DOHH2 (cell line): ENCODE measurements at regions not wholly inside any gene's neighbourhood (a gene's known extent, or its start where the extent isn't known, plus 50 kb on each side); places are given as distances from the start of the nearest gene placed in this dataset.

Experiments used
- H3F3A ChIP-seq: fragments of 200-600 bp; sonication (generic), shearing (Covaris generic); 2 replicates; pipeline ENCODE4 v1.6.0; 2016; ENCODE audit warnings: antibody characterized with exemption, mild to moderate bottlenecking; ENCODE audit not compliant: control insufficient read depth, insufficient read depth
- H3K27ac ChIP-seq: fragments of 200-600 bp; sonication (generic); 2 replicates; pipeline ENCODE4 v1.5.1; 2014; ENCODE audit warnings: low read depth, mild to moderate bottlenecking, low read length, moderate library complexity
- H3K27me3 ChIP-seq: fragments of 200-600 bp; sonication (generic); 2 replicates; pipeline ENCODE4 v1.6.1; 2014; ENCODE audit warnings: mild to moderate bottlenecking, low read length, mixed read lengths; ENCODE audit not compliant: control insufficient read depth
- H3K36me3 ChIP-seq: fragments of 200-600 bp; sonication (generic); 2 replicates; pipeline ENCODE4 v1.6.1; 2014; ENCODE audit warnings: mild to moderate bottlenecking, low read length, moderate library complexity, mixed read lengths; ENCODE audit not compliant: control insufficient read depth
- H3K4me1 ChIP-seq: fragments of 200-600 bp; sonication (generic); 2 replicates; pipeline ENCODE4 v1.6.1; 2014; ENCODE audit warnings: mild to moderate bottlenecking, low read length, mixed read lengths; ENCODE audit not compliant: control insufficient read depth
- H3K4me2 ChIP-seq: fragments of 200-600 bp; sonication (generic); 2 replicates; pipeline ENCODE4 v1.6.0; 2014; ENCODE audit warnings: mild to moderate bottlenecking, low read length, moderate library complexity
- H3K4me3 ChIP-seq: fragments of 200-600 bp; sonication (generic); 2 replicates; pipeline ENCODE4 v1.5.1; 2014; ENCODE audit warnings: mild to moderate bottlenecking, low read length, mixed read lengths
- H3K79me2 ChIP-seq: fragments of 200-600 bp; sonication (generic); 2 replicates; pipeline ENCODE4 v1.6.1; 2014; ENCODE audit warnings: mild to moderate bottlenecking, low read length, mixed read lengths; ENCODE audit not compliant: control insufficient read depth
- H3K9me2 ChIP-seq: fragments of 200-600 bp; sonication (generic); replicated peaks from 2 replicates; pipeline ENCODE4 v1.6.1; 2014; ENCODE audit warnings: mild to moderate bottlenecking, low read length, mixed read lengths; ENCODE audit not compliant: control insufficient read depth
- H3K9me3 ChIP-seq: fragments of 200-600 bp; sonication (generic); 2 replicates; pipeline ENCODE4 v1.6.1; 2014; ENCODE audit warnings: antibody characterized with exemption, low read length, mixed read lengths; ENCODE audit not compliant: control insufficient read depth, insufficient read depth
- H4K20me1 ChIP-seq: fragments of 200-600 bp; sonication (generic); 2 replicates; pipeline ENCODE4 v1.6.0; 2014; ENCODE audit warnings: low read depth, mild to moderate bottlenecking, antibody characterized with exemption, low read length, moderate library complexity; ENCODE audit not compliant: control insufficient read depth, insufficient read depth
- EZH2phosphoT487 ChIP-seq: fragments of 200-600 bp; sonication (generic); IDR thresholded peaks from 2 replicates; pipeline ENCODE4 v1.6.1; 2017; ENCODE audit warnings: borderline replicate concordance, mild to moderate bottlenecking, antibody characterized with exemption, low read length, moderate library complexity, mixed read lengths
- TF ChIP-seq, protein P1 (sequence below): fragments of 200-600 bp; sonication (generic); IDR thresholded peaks from one replicate; pipeline ENCODE4 v1.5.1; 2014; ENCODE audit warnings: antibody characterized with exemption, mild to moderate bottlenecking, low read depth, low read length; ENCODE audit not compliant: poor library complexity, severe bottlenecking

GRCh38 chr22:27136596-27136995 lies 479.2 kb downstream of the MIAT start:
- no peaks in the 10 kb centered on the region for H4K20me1 ChIP-seq
- H3K27ac ChIP-seq: no peak overlapping the region
- TF ChIP-seq, protein P1, sequence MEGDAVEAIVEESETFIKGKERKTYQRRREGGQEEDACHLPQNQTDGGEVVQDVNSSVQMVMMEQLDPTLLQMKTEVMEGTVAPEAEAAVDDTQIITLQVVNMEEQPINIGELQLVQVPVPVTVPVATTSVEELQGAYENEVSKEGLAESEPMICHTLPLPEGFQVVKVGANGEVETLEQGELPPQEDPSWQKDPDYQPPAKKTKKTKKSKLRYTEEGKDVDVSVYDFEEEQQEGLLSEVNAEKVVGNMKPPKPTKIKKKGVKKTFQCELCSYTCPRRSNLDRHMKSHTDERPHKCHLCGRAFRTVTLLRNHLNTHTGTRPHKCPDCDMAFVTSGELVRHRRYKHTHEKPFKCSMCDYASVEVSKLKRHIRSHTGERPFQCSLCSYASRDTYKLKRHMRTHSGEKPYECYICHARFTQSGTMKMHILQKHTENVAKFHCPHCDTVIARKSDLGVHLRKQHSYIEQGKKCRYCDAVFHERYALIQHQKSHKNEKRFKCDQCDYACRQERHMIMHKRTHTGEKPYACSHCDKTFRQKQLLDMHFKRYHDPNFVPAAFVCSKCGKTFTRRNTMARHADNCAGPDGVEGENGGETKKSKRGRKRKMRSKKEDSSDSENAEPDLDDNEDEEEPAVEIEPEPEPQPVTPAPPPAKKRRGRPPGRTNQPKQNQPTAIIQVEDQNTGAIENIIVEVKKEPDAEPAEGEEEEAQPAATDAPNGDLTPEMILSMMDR: no peak
- no peak for TF ChIP-seq EZH2phosphoT487
- no peaks in the 10 kb centered on the region for H3K36me3 ChIP-seq
- no peaks in the 10 kb centered on the region for H3K9me3 ChIP-seq
- H3K4me1 ChIP-seq: no peaks in the 10 kb centered on the region
- H3K4me3 ChIP-seq: no peak overlapping the region
- no peaks in the 10 kb centered on the region for H3K27me3 ChIP-seq
- H3K79me2 ChIP-seq: no peaks in the 10 kb centered on the region
- H3F3A ChIP-seq: no peaks in the 10 kb centered on the region
- no peaks in the 10 kb centered on the region for H3K9me2 ChIP-seq
- no peak overlapping the region for H3K4me2 ChIP-seq

GRCh38 chr22:27137871-27138337 lies 480.5 kb downstream of the MIAT start:
- no peaks in the 10 kb centered on the region for H3K4me1 ChIP-seq
- H3K36me3 ChIP-seq: no peaks in the 10 kb centered on the region
- no peaks in the 10 kb centered on the region for H4K20me1 ChIP-seq
- no peak for TF ChIP-seq EZH2phosphoT487
- TF ChIP-seq, protein P1: no peak
- H3K4me2 ChIP-seq: no peak overlapping the region
- no peaks in the 10 kb centered on the region for H3F3A ChIP-seq
- no peaks in the 10 kb centered on the region for H3K27me3 ChIP-seq
- no peaks in the 10 kb centered on the region for H3K79me2 ChIP-seq
- H3K27ac ChIP-seq: no peak overlapping the region
- no peak overlapping the region for H3K4me3 ChIP-seq
- no peaks in the 10 kb centered on the region for H3K9me3 ChIP-seq
- H3K9me2 ChIP-seq: no peaks in the 10 kb centered on the region

- Histone ChIP-seq H3K4me1 (no peaks in the 10 kb centered on the region), H3K9me3 (no peaks in the 10 kb centered on the region), H3K4me2 (no peak overlapping the region), H3K27ac (no peak overlapping the region), H3K27me3 (no peaks in the 10 kb centered on the region), H3K36me3 (no peaks in the 10 kb centered on the region), H3F3A (no peaks in the 10 kb centered on the region), H3K9me2 (no peaks in the 10 kb centered on the region), H4K20me1 (no peaks in the 10 kb centered on the region), H3K4me3 (no peak overlapping the region), H3K79me2 (no peaks in the 10 kb centered on the region)
- TF ChIP-seq, protein P1: no peak
- no peak for TF ChIP-seq EZH2phosphoT487
Measured at GRCh38 chr22:27138471-27138870, 481.1 kb downstream of the MIAT start.
